K562 (cell line): ENCODE measurements at regions not wholly inside any gene's neighbourhood (a gene's known extent, or its start where the extent isn't known, plus 50 kb on each side); places are given as distances from the start of the nearest gene placed in this dataset.

Source experiments
- ATAC-seq: fragments of 200-7000 bp; cut with Tn5 transposase; 3 replicates; pipeline ENCODE4 v1.9.1; 2020; ENCODE audit warnings: moderate library complexity
- BruUV-seq: library from RNA; stranded (reverse); fragments of 400-500 nt; replicated peaks from 2 replicates; lab custom pipeline; 2021; lab: Mats Ljungman, UMichigan
- CTCF ChIA-PET: fragments of 300-600 bp; formaldehyde crosslinking; extraction: SDS; loops from one replicate; lab custom pipeline; 2021; ENCODE audit warnings: low intra/inter-chr PET ratio; lab: Yijun Ruan, JAX
- POLR2A ChIA-PET: fragments of 300-600, 350-650 bp; sonication (Branson Sonifier 250); formaldehyde crosslinking; extraction: SDS; loops from one replicate; lab custom pipeline; 2021; ENCODE audit warnings: antibody characterized with exemption, inconsistent platforms; lab: Yijun Ruan, JAX
- DNase-seq, 4 experiments: peaks; one replicate each; pipeline versions ENCODE4 v3.0.0 to v3.0.0-alpha.2; 2011 to 2018; ENCODE audit warnings: low spot score in 3 of 4, mixed read lengths in 3 of 4; ENCODE audit errors: extremely low read depth in 1 of 4
- FAIRE-seq: peaks from 2 replicates; lab custom pipeline; 2011; peaks lifted over from hg19 to GRCh38; lab: Jason Lieb, UNC
- H2AFZ ChIP-seq: 2 replicates; pipeline ENCODE4 v1.6.0; 2011; ENCODE audit warnings: low read depth, low read length, control low read depth, inconsistent platforms
- H3K27ac ChIP-seq: fragments of 200-600 bp; 3 replicates; pipeline ENCODE4 v1.8.0; 2011; ENCODE audit warnings: low read depth, mild to moderate bottlenecking, control low read depth, inconsistent platforms, low read length, moderate library complexity, mixed read lengths; ENCODE audit errors: extremely low read depth
- H3K27me3 ChIP-seq, 2 experiments: fragments of 300-600 bp in 1 of 2; 2 replicates in 1 of 2; 3 replicates in 1 of 2; pipeline versions ENCODE4 v1.6.0 to v1.8.0; 2011; ENCODE audit warnings: inconsistent platforms in 2 of 2, low read length in 2 of 2, mild to moderate bottlenecking in 1 of 2, mixed read lengths in 1 of 2, moderate library complexity in 1 of 2; ENCODE audit not compliant: control insufficient read depth in 2 of 2, insufficient read depth in 2 of 2
- H3K36me3 ChIP-seq: fragments of 300-600 bp; 3 replicates; pipeline ENCODE4 v1.8.0; 2011; ENCODE audit warnings: mild to moderate bottlenecking, low read length, inconsistent platforms; ENCODE audit not compliant: control insufficient read depth, insufficient read depth
- H3K4me1 ChIP-seq, 2 experiments: fragments of 200-600 bp in 1 of 2; replicated peaks in 1 of 2; 2 replicates in 1 of 2; 3 replicates in 1 of 2; pipeline versions ENCODE4 v1.5.1 to v1.8.0; 2011; ENCODE audit warnings: inconsistent platforms in 2 of 2, low read length in 2 of 2, mild to moderate bottlenecking in 1 of 2, mixed read lengths in 1 of 2, moderate library complexity in 1 of 2; ENCODE audit not compliant: control insufficient read depth in 2 of 2, insufficient read depth in 2 of 2
- H3K4me2 ChIP-seq: 2 replicates; pipeline ENCODE4 v1.6.1; 2011; ENCODE audit warnings: low read length, control low read depth, inconsistent platforms, mixed read lengths; ENCODE audit not compliant: insufficient read depth
- H3K4me3 ChIP-seq: fragments of 200-600 bp; sonication (generic), shearing (Covaris generic); 2 replicates; pipeline ENCODE4 v1.5.1; 2016; ENCODE audit warnings: control low read depth, inconsistent platforms
- H3K79me2 ChIP-seq: fragments of 200-600 bp; 3 replicates; pipeline ENCODE4 v1.8.0; 2011; ENCODE audit warnings: low read length, inconsistent platforms; ENCODE audit not compliant: control insufficient read depth, insufficient read depth
- H3K9ac ChIP-seq, 2 experiments: 2 replicates each; pipeline versions ENCODE4 v1.6.0 to v1.6.1; 2011; ENCODE audit warnings: low read depth in 2 of 2, low read length in 2 of 2, control low read depth in 1 of 2, inconsistent platforms in 1 of 2, mild to moderate bottlenecking in 1 of 2, mixed read lengths in 1 of 2; ENCODE audit not compliant: insufficient read depth in 1 of 2
- H3K9me1 ChIP-seq: one replicate; pipeline ENCODE4 v1.6.0; 2011; ENCODE audit warnings: inconsistent platforms, mild to moderate bottlenecking, low read length, moderate library complexity; ENCODE audit not compliant: control insufficient read depth, insufficient read depth
- H3K9me3 ChIP-seq: replicated peaks from 2 replicates; pipeline ENCODE4 v1.5.1; 2011; ENCODE audit warnings: low read depth, low read length, inconsistent platforms; ENCODE audit not compliant: control insufficient read depth, insufficient read depth
- H4K20me1 ChIP-seq: replicated peaks from 2 replicates; pipeline ENCODE4 v1.6.1; 2011; ENCODE audit warnings: low read length, inconsistent platforms, mixed read lengths; ENCODE audit not compliant: control insufficient read depth, insufficient read depth
- EWSR1 ChIP-seq: fragments of 450-650 bp; IDR thresholded peaks from 2 replicates; pipeline ENCODE4 v1.6.1; 2018; ENCODE audit warnings: borderline replicate concordance, mild to moderate bottlenecking, low read depth, moderate library complexity; ENCODE audit not compliant: partially characterized antibody
- RCOR1 ChIP-seq, 2 experiments: IDR thresholded peaks; 2 replicates each; pipeline ENCODE4 v1.6.1; 2012; ENCODE audit warnings: low read depth in 2 of 2, low read length in 2 of 2, borderline replicate concordance in 1 of 2, improper control_type of control experiment in 1 of 2
- ZNF778 ChIP-seq: fragments of 450-650 bp; formaldehyde crosslinking; IDR thresholded peaks from 2 replicates; pipeline ENCODE4 v1.4.0; 2020; ENCODE audit warnings: mild to moderate bottlenecking, moderate library complexity
- WGBS: fragments of 100-300 bp; shearing (Covaris generic); methylation state at CpG from one replicate; pipeline ENCODE4 v1.1.6; 2016; ENCODE audit warnings: low coverage, mixed read lengths; ENCODE audit not compliant: insufficient coverage; ENCODE audit errors: missing lambda C conversion rate; 5-methylcytosine and 5-hydroxymethylcytosine counted together
- in situ Hi-C: fragments of 300-500 bp; cut with MboI; formaldehyde crosslinking; loops from 4 replicates; pipeline ENCODE4 v1.15.0; 2018; ENCODE audit warnings: inconsistent platforms, mixed read lengths
- intact Hi-C: fragments of 100-400 bp; cut with micrococcal nuclease; formaldehyde crosslinking; loops from 2 replicates; pipeline ENCODE4 v1.14.2; 2022
- TF ChIP-seq, protein P1 (sequence below): fragments of 450-650 bp; IDR thresholded peaks from 2 replicates; pipeline ENCODE4 v1.6.1; 2017; ENCODE audit warnings: antibody characterized with exemption
- TF ChIP-seq, protein P2 (sequence below): fragments of 250-450 bp; sonication (Bioruptor Pico); IDR thresholded peaks from 2 replicates; pipeline ENCODE4 v1.8.0; 2021; ENCODE audit warnings: mild to moderate bottlenecking, moderate library complexity

DNA sequence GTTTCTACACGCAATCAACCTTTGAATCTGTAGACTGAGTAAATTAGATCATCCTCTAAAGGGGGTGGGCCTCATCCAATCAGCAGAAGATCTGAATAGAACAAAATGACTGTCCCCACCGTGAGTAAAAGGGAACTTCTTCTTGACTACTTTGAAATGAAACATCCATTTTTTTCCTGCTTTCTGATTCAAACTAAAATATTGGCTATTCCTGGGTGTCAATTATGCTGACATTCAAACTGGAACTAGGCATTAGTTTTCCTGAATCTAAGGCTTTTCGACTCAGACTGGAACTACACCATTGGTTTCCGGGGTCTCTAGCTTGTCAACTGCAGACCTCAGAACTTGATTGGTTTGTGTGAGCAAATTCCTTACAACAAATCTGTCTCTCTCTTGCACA, 772.2 kb upstream of the CDH10 start:
- no TSS peak for BruUV-seq

More for the DNA sequence above, 772.2 kb upstream of the CDH10 start:
- no peak overlapping the region for H3K4me2 ChIP-seq
- H3K9ac ChIP-seq: no peak overlapping the region
- no peak for DNase-seq
- no peaks in the 10 kb centered on the region for H4K20me1 ChIP-seq
- H2AFZ ChIP-seq: no peak overlapping the region
- H3K27ac ChIP-seq: no peak overlapping the region
- no peak overlapping the region for H3K4me3 ChIP-seq
- FAIRE-seq: no peak
- WGBS: 3% methylated on average over 4 of the region's 4 CpGs
- no peaks in the 10 kb centered on the region for H3K79me2 ChIP-seq
- TF ChIP-seq ZNF778 (CRISPR knock-in tag) (no peak), RCOR1 (IDR thresholded peaks at IDR 0.05; ENCODE audit: borderline replicate concordance in 1 of 2, low read depth in 2 of 2, low read length in 2 of 2) (no peak), EWSR1 (no peak)
- TF ChIP-seq, protein P1, sequence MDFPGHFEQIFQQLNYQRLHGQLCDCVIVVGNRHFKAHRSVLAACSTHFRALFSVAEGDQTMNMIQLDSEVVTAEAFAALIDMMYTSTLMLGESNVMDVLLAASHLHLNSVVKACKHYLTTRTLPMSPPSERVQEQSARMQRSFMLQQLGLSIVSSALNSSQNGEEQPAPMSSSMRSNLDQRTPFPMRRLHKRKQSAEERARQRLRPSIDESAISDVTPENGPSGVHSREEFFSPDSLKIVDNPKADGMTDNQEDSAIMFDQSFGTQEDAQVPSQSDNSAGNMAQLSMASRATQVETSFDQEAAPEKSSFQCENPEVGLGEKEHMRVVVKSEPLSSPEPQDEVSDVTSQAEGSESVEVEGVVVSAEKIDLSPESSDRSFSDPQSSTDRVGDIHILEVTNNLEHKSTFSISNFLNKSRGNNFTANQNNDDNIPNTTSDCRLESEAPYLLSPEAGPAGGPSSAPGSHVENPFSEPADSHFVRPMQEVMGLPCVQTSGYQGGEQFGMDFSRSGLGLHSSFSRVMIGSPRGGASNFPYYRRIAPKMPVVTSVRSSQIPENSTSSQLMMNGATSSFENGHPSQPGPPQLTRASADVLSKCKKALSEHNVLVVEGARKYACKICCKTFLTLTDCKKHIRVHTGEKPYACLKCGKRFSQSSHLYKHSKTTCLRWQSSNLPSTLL: no peak
- TF ChIP-seq, protein P2, sequence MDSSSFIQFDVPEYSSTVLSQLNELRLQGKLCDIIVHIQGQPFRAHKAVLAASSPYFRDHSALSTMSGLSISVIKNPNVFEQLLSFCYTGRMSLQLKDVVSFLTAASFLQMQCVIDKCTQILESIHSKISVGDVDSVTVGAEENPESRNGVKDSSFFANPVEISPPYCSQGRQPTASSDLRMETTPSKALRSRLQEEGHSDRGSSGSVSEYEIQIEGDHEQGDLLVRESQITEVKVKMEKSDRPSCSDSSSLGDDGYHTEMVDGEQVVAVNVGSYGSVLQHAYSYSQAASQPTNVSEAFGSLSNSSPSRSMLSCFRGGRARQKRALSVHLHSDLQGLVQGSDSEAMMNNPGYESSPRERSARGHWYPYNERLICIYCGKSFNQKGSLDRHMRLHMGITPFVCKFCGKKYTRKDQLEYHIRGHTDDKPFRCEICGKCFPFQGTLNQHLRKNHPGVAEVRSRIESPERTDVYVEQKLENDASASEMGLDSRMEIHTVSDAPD (CRISPR knock-in tag): no peak
- no peak for ATAC-seq
- ChIA-PET POLR2A (no interaction called here), CTCF (no interaction called here)
- no peaks in the 10 kb centered on the region for H3K4me1 ChIP-seq
- H3K9me3 ChIP-seq: 0 out of 2 replicates have a peak, but pooled peaks cover 1% of the 10 kb centered on the region
- H3K36me3 ChIP-seq: no peaks in the 10 kb centered on the region
- in situ Hi-C loops: no loop called here
- H3K9me1 ChIP-seq: no peaks in the 10 kb centered on the region
- intact Hi-C loops: no loop called here
- no peaks in the 10 kb centered on the region for H3K27me3 ChIP-seq
